ENCODE measurements at regions not wholly inside any gene's neighbourhood (a gene's known extent, or its start where the extent isn't known, plus 50 kb on each side); places are given as distances from the start of the nearest gene placed in this dataset.

DNA sequence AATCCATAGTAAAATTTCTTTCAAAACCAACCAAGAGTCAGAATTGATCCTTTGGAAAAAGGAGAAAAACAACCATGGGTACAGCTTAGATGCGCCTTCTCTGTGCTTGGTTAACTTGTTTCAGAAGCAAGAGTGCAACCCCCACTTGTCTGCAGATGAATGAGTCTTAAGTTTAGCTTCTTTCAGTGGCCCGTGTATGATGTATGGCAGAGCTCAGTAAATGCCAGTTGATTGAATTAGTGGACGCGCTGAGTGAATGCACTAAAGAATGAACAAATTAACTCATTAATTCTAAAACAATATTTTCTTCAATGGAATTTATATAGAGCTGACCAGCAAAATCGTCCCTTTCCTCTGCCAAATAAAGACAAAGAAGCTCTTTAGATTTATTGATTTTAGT is 67.0 kb upstream of the ARHGEF3 start:
- TF ChIP-seq RAD21 (IDR thresholded peaks at IDR 0.05 in 1 of 2, conservative IDR thresholded peaks at IDR 0.05 in 1 of 2; ENCODE audit: low read depth in 2 of 2, low read length in 2 of 2) (no peak), POLR2A (IDR thresholded peaks at IDR 0.05; ENCODE audit: control extremely low read depth in 1 of 2, low read depth in 2 of 2, low read length in 2 of 2) (no peak), CTCF (IDR thresholded peaks at IDR 0.05; ENCODE audit: control extremely low read depth in 1 of 3, insufficient read depth in 1 of 3, low read depth in 1 of 3, low read length in 3 of 3) (no peak), TEAD4 (IDR thresholded peaks at IDR 0.05; ENCODE audit: low read depth, low read length) (no peak), TAF1 (IDR thresholded peaks at IDR 0.05; ENCODE audit: low read depth, low read length) (no peak), JUN (IDR thresholded peaks at IDR 0.05; ENCODE audit: low read depth, low read length) (no peak), YY1 (IDR thresholded peaks at IDR 0.05; ENCODE audit: low read depth, low read length) (no peak), POLR2AphosphoS5 (IDR thresholded peaks at IDR 0.05; ENCODE audit: low read depth, low read length) (no peak), RFX5 (IDR thresholded peaks at IDR 0.05; ENCODE audit: borderline replicate concordance, low read depth, low read length) (no peak), EZH2 (IDR thresholded peaks at IDR 0.05; ENCODE audit: low read depth, low read length, severe bottlenecking) (no peak)
